ENCODE measurements at regions not wholly inside any gene's neighbourhood (a gene's known extent, or its start where the extent isn't known, plus 50 kb on each side); places are given as distances from the start of the nearest gene placed in this dataset.
"Not testable (repeated sequence)": the region's sequence is repeated elsewhere in the genome, so short reads cannot be mapped to it uniquely, and the experiment has no call there.

- no peak for DNase-seq
Measured at GRCh38 chr10:51000164-51000563, 74.1 kb upstream of the PRKG1 start.

GRCh38 chr10:51000976-51001375 is 73.3 kb upstream of the PRKG1 start:
- DNase-seq, result no peak

- peak in 1 of 2 donors; percentile 2 for DNase-seq
Measured at GRCh38 chr10:51001587-51001986, 72.7 kb upstream of the PRKG1 start.

- DNase-seq, result no peak
Measured at GRCh38 chr10:51002469-51002868, 71.8 kb upstream of the PRKG1 start.

GRCh38 chr10:51004776-51005175 is 69.5 kb upstream of the PRKG1 start:
- DNase-seq, result no peak

GRCh38 chr10:51005551-51005950 is 68.7 kb upstream of the PRKG1 start:
- no peak for DNase-seq

- DNase-seq, result no peak
Measured at GRCh38 chr10:51006686-51007085, 67.6 kb upstream of the PRKG1 start.

- no peak for DNase-seq
Measured at GRCh38 chr10:51007781-51008180, 66.5 kb upstream of the PRKG1 start.

GRCh38 chr10:51008346-51008745 is 65.9 kb upstream of the PRKG1 start:
- no peak for DNase-seq

- DNase-seq, result peak in 1 of 2 donors; percentile 28
Measured at GRCh38 chr10:51010977-51011376, 63.3 kb upstream of the PRKG1 start.

GRCh38 chr10:51012073-51012472 is 62.2 kb upstream of the PRKG1 start:
- no peak for DNase-seq

GRCh38 chr10:51014680-51015389 is 59.5 kb upstream of the PRKG1 start:
- no peak for DNase-seq

GRCh38 chr10:51015390-51015754 is 58.9 kb upstream of the PRKG1 start:
- not testable (repeated sequence) for DNase-seq

GRCh38 chr10:51020200-51020599 is 54.1 kb upstream of the PRKG1 start:
- DNase-seq, result no peak

- no peak for DNase-seq
Measured at GRCh38 chr10:51022933-51023585, 51.2 kb upstream of the PRKG1 start.

GRCh38 chr10:51023636-51024035 is 50.7 kb upstream of the PRKG1 start:
- DNase-seq, result no peak
